ENCODE measurements at regions not wholly inside any gene's neighbourhood (a gene's known extent, or its start where the extent isn't known, plus 50 kb on each side); places are given as distances from the start of the nearest gene placed in this dataset.

DNA sequence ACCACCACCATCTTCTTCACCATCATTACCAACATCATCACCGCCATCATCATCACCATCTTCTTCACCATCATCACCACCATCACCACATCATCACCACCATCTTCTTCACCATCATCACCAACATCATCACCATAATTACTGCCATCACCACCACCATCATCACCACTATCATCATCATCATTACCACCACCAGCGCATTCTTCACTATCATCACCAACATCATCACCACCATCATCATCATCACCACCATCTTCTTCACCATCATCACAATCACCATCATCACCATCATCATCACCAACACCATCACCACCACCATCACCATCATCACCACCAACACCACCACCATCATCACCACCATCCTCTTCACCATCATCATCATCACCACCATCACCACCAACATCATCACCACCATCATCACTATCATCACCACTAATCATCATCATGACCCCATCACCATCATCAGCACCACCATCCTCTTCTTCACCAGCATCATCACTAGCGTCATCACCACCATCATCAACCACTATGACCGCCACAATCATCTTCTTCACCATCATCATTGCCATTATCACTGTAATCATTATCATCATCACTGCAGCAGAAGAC is 303.8 kb downstream of the CTTN start:
- TF ChIP-seq CTCF (conservative IDR thresholded peaks at IDR 0.05; ENCODE audit: low read depth in 2 of 2) (no peak), POLR2AphosphoS5 (IDR thresholded peaks at IDR 0.05; ENCODE audit: low read depth) (no peak), EZH2 (IDR thresholded peaks at IDR 0.05; ENCODE audit: low read depth, unreplicated experiment) (no peak), CREB1 (CRISPR knock-in tag; IDR thresholded peaks at IDR 0.05; ENCODE audit: low read depth) (no peak), EZH2phosphoT487 (IDR thresholded peaks at IDR 0.05; ENCODE audit: unreplicated experiment) (no peak), REST (IDR thresholded peaks at IDR 0.05; ENCODE audit: unreplicated experiment) (no peak), NANOG (IDR thresholded peaks at IDR 0.05; ENCODE audit: borderline replicate concordance) (no peak), ZNF331 (CRISPR knock-in tag; IDR thresholded peaks at IDR 0.05; ENCODE audit: low read depth) (no peak), JUNB (IDR thresholded peaks at IDR 0.05; ENCODE audit: unreplicated experiment) (no peak), ZNF114 (CRISPR knock-in tag; IDR thresholded peaks at IDR 0.05) (no peak), STAT1 (IDR thresholded peaks at IDR 0.05; ENCODE audit: unreplicated experiment) (no peak)
- TF ChIP-seq, protein P1, sequence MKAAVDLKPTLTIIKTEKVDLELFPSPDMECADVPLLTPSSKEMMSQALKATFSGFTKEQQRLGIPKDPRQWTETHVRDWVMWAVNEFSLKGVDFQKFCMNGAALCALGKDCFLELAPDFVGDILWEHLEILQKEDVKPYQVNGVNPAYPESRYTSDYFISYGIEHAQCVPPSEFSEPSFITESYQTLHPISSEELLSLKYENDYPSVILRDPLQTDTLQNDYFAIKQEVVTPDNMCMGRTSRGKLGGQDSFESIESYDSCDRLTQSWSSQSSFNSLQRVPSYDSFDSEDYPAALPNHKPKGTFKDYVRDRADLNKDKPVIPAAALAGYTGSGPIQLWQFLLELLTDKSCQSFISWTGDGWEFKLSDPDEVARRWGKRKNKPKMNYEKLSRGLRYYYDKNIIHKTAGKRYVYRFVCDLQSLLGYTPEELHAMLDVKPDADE (IDR thresholded peaks at IDR 0.05): no peak

Measured in GM23338 (cell line).